ENCODE measurements at regions not wholly inside any gene's neighbourhood (a gene's known extent, or its start where the extent isn't known, plus 50 kb on each side); places are given as distances from the start of the nearest gene placed in this dataset.
"Not testable (repeated sequence)": the region's sequence is repeated elsewhere in the genome, so short reads cannot be mapped to it uniquely, and the experiment has no call there.

DNA sequence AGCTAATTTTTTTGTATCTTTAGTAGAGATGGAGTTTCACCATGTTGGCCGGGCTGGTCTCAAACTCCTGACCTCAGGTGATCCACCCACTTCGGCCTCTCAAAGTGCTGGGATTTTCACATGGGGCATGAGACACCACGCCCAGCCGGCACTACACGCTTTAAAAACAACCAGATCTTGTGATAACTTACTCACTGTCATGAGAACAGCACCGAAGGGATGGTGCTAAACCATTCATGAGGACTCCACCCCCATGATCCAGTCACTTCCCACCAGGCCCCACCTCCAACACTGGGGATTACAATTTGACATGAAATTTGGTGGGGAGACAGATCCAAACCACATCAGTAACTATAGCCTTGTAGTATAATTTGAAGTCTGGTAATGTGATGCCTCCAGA lies 67.4 kb upstream of the ZNF169 start:
- not testable (repeated sequence) for DNase-seq

- DNase-seq, result no peak
These were observed 60.7 kb upstream of the ZNF169 start for GRCh38 chr9:94198414-94198813.

DNA sequence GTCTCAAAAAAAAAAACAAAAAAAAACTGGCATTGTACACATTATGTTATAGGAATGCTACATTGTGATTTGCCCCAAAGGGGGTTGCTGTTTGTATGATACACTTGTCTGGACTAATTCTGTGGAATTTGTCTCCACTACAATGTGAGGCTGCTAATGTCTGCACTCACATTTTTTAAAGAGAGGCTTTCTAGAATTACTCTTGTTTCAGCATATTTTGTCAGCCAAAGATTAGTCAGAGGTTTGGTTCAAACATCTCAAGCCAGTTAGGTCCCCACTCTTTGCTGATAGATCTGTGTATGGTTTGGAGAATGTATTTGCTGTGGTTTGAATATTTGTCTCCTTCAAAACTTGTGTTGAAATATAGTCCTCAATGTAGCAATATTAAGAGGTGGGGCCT lies 59.3 kb upstream of the ZNF169 start:
- DNase-seq, result no peak

DNA sequence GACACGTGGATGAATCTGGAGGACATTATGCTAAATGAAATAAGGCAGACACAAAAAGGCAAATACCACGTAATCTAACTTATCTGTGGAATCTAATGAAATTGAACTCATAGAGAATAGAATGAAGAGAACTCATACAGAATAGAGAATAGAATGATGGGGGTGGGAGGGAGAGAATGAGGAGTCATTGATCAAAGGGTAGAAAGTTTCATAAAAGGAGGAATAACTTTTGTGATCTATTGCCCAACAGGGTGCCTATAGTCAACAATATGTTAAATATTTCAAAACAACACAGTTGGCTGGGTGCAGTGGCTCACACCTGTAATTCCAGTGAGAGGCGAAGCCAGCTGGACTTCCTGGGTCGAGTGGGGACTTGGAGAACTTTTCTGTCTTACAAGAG lies 54.9 kb upstream of the ZNF169 start:
- DNase-seq, result no peak

GRCh38 chr9:94207781-94208180 lies 51.3 kb upstream of the ZNF169 start:
- no peak for DNase-seq
